ENCODE measurements at regions not wholly inside any gene's neighbourhood (a gene's known extent, or its start where the extent isn't known, plus 50 kb on each side); places are given as distances from the start of the nearest gene placed in this dataset.

GRCh38 chr5:82375488-82376244, 97.5 kb upstream of the RPS23 start:
- no peak overlapping the region for H3K4me3 ChIP-seq (replicated peaks; ENCODE audit: low read depth, low read length)

GRCh38 chr5:82374637-82375036, 96.5 kb upstream of the RPS23 start:
- no peak for TF ChIP-seq CTCF (IDR thresholded peaks at IDR 0.05; ENCODE audit: low read length, missing control alignments)
- H3K4me3 ChIP-seq (replicated peaks; ENCODE audit: low read depth, low read length) = no peak overlapping the region
- no peak for DNase-seq (ENCODE audit: low read depth)

More at GRCh38 chr5:82375488-82376244, 97.5 kb upstream of the RPS23 start:
- no peak for DNase-seq (ENCODE audit: low read depth)
- TF ChIP-seq CTCF (IDR thresholded peaks at IDR 0.05; ENCODE audit: low read length, missing control alignments) = no peak

- H3K4me3 ChIP-seq (replicated peaks; ENCODE audit: low read depth, low read length) = no peak overlapping the region
- no peak for TF ChIP-seq CTCF (IDR thresholded peaks at IDR 0.05; ENCODE audit: low read length, missing control alignments)
- no peak for DNase-seq (ENCODE audit: low read depth)
Measured at GRCh38 chr5:82367930-82368329, 89.8 kb upstream of the RPS23 start.

GRCh38 chr5:82365744-82366228, 87.6 kb upstream of the RPS23 start:
- peak; percentile 70 for DNase-seq (ENCODE audit: low read depth)
- H3K4me3 ChIP-seq (replicated peaks; ENCODE audit: low read depth, low read length) = no peak overlapping the region
- TF ChIP-seq CTCF (IDR thresholded peaks at IDR 0.05; ENCODE audit: low read length, missing control alignments) = no peak

GRCh38 chr5:82365026-82365425, 86.9 kb upstream of the RPS23 start:
- DNase-seq (ENCODE audit: low read depth) = no peak
- no peak overlapping the region for H3K4me3 ChIP-seq (replicated peaks; ENCODE audit: low read depth, low read length)
- no peak for TF ChIP-seq CTCF (IDR thresholded peaks at IDR 0.05; ENCODE audit: low read length, missing control alignments)

- peak; percentile 87 for DNase-seq (ENCODE audit: low read depth)
- no peak overlapping the region for H3K4me3 ChIP-seq (replicated peaks; ENCODE audit: low read depth, low read length)
- peak; percentile 59 for TF ChIP-seq CTCF (IDR thresholded peaks at IDR 0.05; ENCODE audit: low read length, missing control alignments)
Measured at GRCh38 chr5:82364497-82364896, 86.3 kb upstream of the RPS23 start.

GRCh38 chr5:82363524-82363923, 85.4 kb upstream of the RPS23 start:
- no peak for TF ChIP-seq CTCF (IDR thresholded peaks at IDR 0.05; ENCODE audit: low read length, missing control alignments)
- no peak overlapping the region for H3K4me3 ChIP-seq (replicated peaks; ENCODE audit: low read depth, low read length)
- DNase-seq (ENCODE audit: low read depth) = no peak
